GM18508 (cell line): ENCODE measurements at regions not wholly inside any gene's neighbourhood (a gene's known extent, or its start where the extent isn't known, plus 50 kb on each side); places are given as distances from the start of the nearest gene placed in this dataset.

Experiments used
- ATAC-seq: cut with Tn5 transposase; IDR thresholded peaks from one replicate; pipeline ENCODE4 v1.9.1; 2021; ENCODE audit warnings: moderate number of reproducible peaks; ENCODE audit not compliant: insufficient read depth, unreplicated experiment

GRCh38 chr2:72006188-72006736, 141.4 kb downstream of the CYP26B1 start:
- ATAC-seq = no peak

GRCh38 chr2:72004976-72005375, 142.7 kb downstream of the CYP26B1 start:
- no peak for ATAC-seq

- no peak for ATAC-seq
Measured at GRCh38 chr2:72004201-72004915, 143.3 kb downstream of the CYP26B1 start.

GRCh38 chr2:72003796-72004195, 143.9 kb downstream of the CYP26B1 start:
- ATAC-seq = no peak

- ATAC-seq = no peak
Measured at GRCh38 chr2:72003124-72003523, 144.5 kb downstream of the CYP26B1 start.

- no peak for ATAC-seq
Measured at GRCh38 chr2:72001937-72002690, 145.5 kb downstream of the CYP26B1 start.

GRCh38 chr2:72000110-72000509, 147.6 kb downstream of the CYP26B1 start:
- no peak for ATAC-seq

GRCh38 chr2:71999580-71999979, 148.1 kb downstream of the CYP26B1 start:
- ATAC-seq = no peak

GRCh38 chr2:71997843-71998242, 149.8 kb downstream of the CYP26B1 start:
- ATAC-seq = no peak

GRCh38 chr2:71995067-71995665, 152.5 kb downstream of the CYP26B1 start:
- ATAC-seq = no peak

GRCh38 chr2:71992036-71992435, 155.6 kb downstream of the CYP26B1 start:
- ATAC-seq = no peak

GRCh38 chr2:71991397-71991796, 156.3 kb downstream of the CYP26B1 start:
- ATAC-seq = no peak

GRCh38 chr2:71990826-71991225, 156.8 kb downstream of the CYP26B1 start:
- no peak for ATAC-seq

GRCh38 chr2:71990122-71990521, 157.5 kb downstream of the CYP26B1 start:
- no peak for ATAC-seq

GRCh38 chr2:71989671-71990070, 158.0 kb downstream of the CYP26B1 start:
- ATAC-seq = no peak

- ATAC-seq = no peak
Measured at GRCh38 chr2:71988170-71988569, 159.5 kb downstream of the CYP26B1 start.

- no peak for ATAC-seq
Measured at GRCh38 chr2:71976685-71977084, 171.0 kb downstream of the CYP26B1 start.

GRCh38 chr2:71974846-71975245, 172.8 kb downstream of the CYP26B1 start:
- no peak for ATAC-seq

GRCh38 chr2:71971493-71971892, 176.2 kb downstream of the CYP26B1 start:
- no peak for ATAC-seq

- ATAC-seq = no peak
Measured at GRCh38 chr2:71965530-71965929, 182.1 kb downstream of the CYP26B1 start.
